Activated CD8-positive, alpha-beta memory T cell treated with anti-CD3 and anti-CD28 coated beads for 4 hours (primary cell): ENCODE measurements at regions not wholly inside any gene's neighbourhood (a gene's known extent, or its start where the extent isn't known, plus 50 kb on each side); places are given as distances from the start of the nearest gene placed in this dataset.
"Not testable (repeated sequence)": the region's sequence is repeated elsewhere in the genome, so short reads cannot be mapped to it uniquely, and the experiment has no call there.

Experiments used
- DNase-seq, 2 donors: peaks; one replicate each; pipeline ENCODE4 v3.0.0-alpha.2; 2020; ENCODE audit warnings: low read depth in 2 of 2

- no peak for DNase-seq
These were observed 233.1 kb upstream of the HES1 start for GRCh38 chr3:193902607-193903511.

GRCh38 chr3:193903512-193903817 lies 232.5 kb upstream of the HES1 start:
- DNase-seq = no peak

- DNase-seq = no peak
These were observed 232.0 kb upstream of the HES1 start for GRCh38 chr3:193903966-193904365.

GRCh38 chr3:193905541-193906396 lies 230.2 kb upstream of the HES1 start:
- no peak for DNase-seq

- DNase-seq = no peak
These were observed 229.0 kb upstream of the HES1 start for GRCh38 chr3:193906849-193907410.

GRCh38 chr3:193908181-193908744 lies 227.7 kb upstream of the HES1 start:
- DNase-seq = no peak

- DNase-seq = no peak
These were observed 226.6 kb upstream of the HES1 start for GRCh38 chr3:193909387-193909786.

GRCh38 chr3:193910310-193910709 lies 225.6 kb upstream of the HES1 start:
- DNase-seq = no peak

GRCh38 chr3:193910886-193911738 lies 224.8 kb upstream of the HES1 start:
- no peak for DNase-seq

- no peak for DNase-seq
These were observed 224.1 kb upstream of the HES1 start for GRCh38 chr3:193911784-193912340.

- DNase-seq = no peak
These were observed 223.2 kb upstream of the HES1 start for GRCh38 chr3:193912621-193913178.

- no peak for DNase-seq
These were observed 221.3 kb upstream of the HES1 start for GRCh38 chr3:193914602-193915001.

GRCh38 chr3:193915099-193915498 lies 220.8 kb upstream of the HES1 start:
- DNase-seq = no peak

GRCh38 chr3:193915613-193916012 lies 220.3 kb upstream of the HES1 start:
- DNase-seq = no peak

GRCh38 chr3:193917158-193917557 lies 218.8 kb upstream of the HES1 start:
- no peak for DNase-seq

GRCh38 chr3:193921465-193921864 lies 214.5 kb upstream of the HES1 start:
- no peak for DNase-seq

- DNase-seq = no peak
These were observed 213.7 kb upstream of the HES1 start for GRCh38 chr3:193922034-193922774.

- not testable (repeated sequence) for DNase-seq
These were observed 212.0 kb upstream of the HES1 start for GRCh38 chr3:193923958-193924357.

- DNase-seq = not testable (repeated sequence)
These were observed 209.9 kb upstream of the HES1 start for GRCh38 chr3:193926071-193926470.
